Epidermal melanocyte (primary cell): ENCODE measurements at regions not wholly inside any gene's neighbourhood (a gene's known extent, or its start where the extent isn't known, plus 50 kb on each side); places are given as distances from the start of the nearest gene placed in this dataset.
"Not testable (repeated sequence)": the region's sequence is repeated elsewhere in the genome, so short reads cannot be mapped to it uniquely, and the experiment has no call there.

Experiments
- DNase-seq: peaks from one replicate; pipeline ENCODE4 v3.0.0; 2011; ENCODE audit warnings: low spot score; ENCODE audit not compliant: insufficient read length

DNA sequence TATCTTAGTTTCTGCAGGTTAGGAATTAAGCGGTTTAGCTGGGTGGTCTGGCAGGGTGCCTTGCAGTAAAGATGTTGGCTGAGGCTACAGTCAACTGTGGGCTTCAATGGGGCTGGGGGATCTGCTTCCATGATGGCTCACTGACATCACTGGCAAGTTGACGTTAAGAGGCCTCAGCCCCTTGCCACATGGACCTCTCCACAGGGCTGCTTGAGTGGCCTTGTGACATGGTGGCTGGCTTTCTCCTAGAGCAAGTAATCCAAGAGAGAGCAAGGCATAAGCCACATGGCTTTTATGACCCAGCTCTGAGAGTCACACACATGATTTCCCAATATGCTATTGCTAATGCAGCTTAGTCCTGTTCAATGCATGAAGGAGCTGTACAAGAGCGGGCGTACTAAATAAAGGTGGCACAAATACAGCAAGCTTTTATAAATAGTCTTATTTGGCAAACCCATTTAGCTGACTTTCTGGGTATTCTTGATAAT lies 109.1 kb downstream of the SEPTIN7 start:
- DNase-seq: no peak

DNA sequence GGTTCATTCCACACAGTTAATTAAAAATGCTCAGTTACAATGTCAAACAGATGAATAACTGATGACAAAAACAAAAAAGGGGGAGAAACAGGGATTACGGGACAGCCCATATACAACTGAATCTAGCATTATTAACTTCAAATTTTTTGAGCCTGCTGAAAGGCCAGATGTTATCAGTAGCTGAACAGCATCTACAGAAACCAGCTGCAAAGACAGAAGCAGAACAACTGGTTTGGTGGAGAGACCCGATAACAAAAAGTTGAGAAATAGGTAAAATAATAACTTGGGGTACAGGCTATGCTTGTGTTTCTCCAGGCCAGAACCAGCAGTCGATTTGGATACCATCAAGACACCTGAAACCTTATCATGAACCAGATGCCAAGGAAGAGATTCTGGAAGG lies 109.8 kb downstream of the SEPTIN7 start:
- not testable (repeated sequence) for DNase-seq

- not testable (repeated sequence) for DNase-seq
Measured at GRCh38 chr7:35913350-35913749, 112.5 kb downstream of the SEPTIN7 start.

DNA sequence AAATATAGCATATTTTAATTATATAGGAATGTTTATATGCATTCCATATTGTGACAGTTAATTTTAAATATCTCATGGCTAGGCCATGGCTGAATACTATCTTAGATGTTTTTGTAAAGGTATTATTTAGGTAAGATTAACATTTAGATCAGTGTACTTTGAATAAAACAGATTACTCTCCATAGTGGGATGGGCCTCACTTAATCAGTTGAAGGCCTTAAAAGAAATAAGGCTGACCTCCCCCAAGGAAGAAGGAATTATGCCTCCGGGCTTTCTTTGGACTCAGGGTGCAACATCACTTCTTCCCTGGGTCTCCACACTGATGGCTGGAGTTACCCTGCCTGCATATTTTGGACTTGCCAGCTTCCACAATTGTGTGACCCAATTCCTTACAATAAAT lies 113.4 kb downstream of the SEPTIN7 start:
- DNase-seq: not testable (repeated sequence)

DNA sequence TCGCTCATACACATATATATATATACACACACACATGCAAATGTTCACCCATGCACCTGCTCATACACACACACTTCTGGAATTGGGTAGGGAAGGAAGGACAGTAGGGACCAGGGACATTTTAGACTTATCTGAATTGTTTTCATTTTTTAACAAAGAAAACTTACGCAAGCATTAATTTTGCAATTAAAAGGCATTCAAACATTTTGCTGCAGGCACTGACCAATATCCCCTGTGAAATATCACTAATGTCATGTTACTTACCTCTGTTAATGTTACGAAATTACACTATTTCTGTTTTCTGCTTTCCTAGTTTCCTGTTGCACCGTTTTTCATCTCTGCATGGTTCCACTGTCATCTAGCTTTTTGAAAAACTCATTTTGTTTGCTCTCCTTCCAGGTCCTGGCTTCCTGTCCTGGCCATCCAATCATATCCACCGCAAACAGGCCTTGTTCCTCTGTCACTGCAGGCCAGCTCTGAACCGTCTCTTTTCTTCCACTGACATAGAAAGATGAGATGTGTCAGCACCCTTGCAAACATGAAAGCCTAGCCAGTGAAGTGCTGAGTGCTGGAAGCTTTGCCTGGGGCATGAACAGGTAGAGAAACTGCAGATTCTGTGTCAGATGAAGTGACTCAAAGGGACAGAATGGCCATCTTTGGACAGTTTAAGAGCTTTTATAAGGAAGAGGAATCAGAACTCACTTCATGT lies 114.5 kb downstream of the SEPTIN7 start:
- DNase-seq: not testable (repeated sequence)

DNA sequence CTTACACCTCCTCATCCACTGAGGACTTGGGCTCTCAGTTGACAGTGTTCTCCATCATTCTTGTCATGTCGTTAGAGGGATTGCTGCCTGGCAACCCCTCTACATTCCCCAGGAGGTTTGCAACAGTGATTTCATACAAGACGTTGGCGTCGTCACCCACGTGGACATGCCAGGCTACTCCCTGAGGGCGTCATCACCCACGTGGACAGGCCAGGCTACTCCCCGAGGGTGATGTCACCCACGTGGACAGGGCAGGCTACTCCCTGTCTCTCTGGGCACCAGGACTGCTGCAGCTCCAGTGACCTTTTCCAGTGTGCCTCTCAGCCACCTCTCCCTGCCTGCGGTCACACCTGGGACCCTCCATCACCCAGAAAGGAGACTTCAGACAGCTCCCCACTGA lies 117.4 kb downstream of the SEPTIN7 start:
- not testable (repeated sequence) for DNase-seq

- DNase-seq: not testable (repeated sequence)
Measured at GRCh38 chr7:35919607-35920006, 118.8 kb downstream of the SEPTIN7 start.

DNA sequence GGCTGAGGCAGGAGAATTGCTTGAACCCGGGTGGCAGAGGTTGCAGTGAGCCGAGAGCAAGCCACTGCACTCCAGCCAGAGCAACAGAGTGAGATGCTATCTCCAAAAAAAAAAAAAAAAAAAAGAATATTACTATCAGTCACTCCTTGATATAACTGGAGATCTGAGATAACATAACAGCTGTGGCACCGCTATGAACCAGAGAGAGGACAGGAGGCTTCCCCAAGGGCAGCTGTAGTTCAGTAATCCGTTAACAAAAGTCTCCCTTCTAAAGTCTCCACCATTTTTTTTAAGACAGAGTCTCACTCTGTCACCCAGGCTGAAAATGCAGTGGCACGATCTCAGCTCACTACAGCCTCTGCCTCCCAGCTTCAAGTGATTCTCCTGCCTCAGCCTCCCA lies 120.5 kb downstream of the SEPTIN7 start:
- not testable (repeated sequence) for DNase-seq

DNA sequence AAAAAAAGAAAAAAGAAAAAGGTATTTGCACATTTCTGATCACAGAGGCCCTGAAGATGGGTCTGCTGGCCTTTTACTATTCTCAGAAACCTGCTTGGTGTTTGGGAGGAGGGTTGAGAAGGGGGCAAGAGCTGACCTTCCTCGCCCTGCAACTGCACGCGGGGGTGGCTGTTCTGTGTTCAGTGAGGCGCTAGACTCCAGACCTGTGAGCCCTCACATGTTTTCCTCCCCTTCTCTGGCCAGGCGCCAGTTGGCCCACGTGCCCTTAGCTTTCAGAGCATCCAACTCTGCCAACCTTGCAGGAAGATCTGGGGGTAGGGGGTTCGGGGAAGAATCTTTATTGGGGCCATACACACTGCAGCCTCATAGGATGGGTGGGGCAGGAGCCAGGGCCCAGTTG lies 123.8 kb downstream of the SEPTIN7 start:
- DNase-seq: not testable (repeated sequence)

DNA sequence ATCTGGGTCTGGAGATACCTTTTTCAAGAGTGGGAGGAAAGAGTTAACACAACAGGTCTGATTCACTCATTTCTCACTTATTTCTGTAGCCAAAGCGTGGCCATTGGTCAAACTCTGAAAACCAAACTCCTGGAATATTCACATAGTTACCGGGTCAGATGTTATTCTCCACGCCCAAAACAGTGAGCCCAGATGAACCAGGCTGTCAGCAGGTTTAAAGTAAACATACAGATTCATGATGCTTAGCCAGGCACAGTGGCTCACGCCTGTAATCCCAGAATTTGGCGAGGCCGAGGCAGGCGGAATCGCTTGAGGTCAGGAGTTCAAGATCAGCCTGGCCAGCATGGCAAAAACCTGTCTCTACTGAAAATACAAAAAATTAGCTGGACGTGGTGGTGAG lies 126.1 kb downstream of the SEPTIN7 start:
- not testable (repeated sequence) for DNase-seq

DNA sequence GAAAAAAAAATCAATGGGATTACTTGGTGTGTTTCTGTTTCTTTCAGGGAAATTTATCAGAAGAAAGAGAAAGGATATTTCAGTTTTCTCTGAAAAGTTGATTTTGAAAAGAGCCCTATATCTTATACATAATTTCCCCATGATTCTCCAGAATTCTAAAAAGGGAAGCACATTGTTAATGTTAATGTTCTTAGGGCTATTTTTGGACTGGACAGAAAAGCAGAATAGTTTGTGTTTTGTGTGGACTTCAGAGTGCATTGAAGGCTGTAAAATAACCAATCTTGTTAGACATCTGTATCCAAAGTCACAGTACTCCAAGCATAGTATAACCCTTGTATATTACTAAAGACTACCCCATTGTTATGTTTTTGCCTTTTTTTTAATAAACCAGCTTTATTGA lies 130.3 kb downstream of the SEPTIN7 start:
- DNase-seq: not testable (repeated sequence)

DNA sequence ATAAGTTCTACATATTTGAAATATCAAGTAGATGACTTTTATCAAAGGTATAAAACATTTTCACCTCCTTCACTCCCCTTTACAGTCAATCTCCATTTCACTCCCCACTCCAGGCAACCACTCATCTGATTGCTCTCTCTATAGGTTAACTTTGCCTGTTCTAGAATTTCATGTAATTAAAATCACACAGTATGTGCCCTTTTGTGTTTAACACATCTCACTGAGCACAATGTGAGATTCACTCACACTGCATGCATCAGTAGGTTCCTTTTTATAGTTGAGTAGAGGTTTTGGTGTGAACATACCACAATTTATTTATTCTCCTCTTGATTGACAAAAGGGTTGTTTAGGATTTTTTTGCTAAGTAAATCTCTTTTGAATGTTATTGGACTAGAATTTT lies 130.7 kb downstream of the SEPTIN7 start:
- DNase-seq: not testable (repeated sequence)

- not testable (repeated sequence) for DNase-seq
Measured at GRCh38 chr7:35940695-35941094, 139.8 kb downstream of the SEPTIN7 start.

- not testable (repeated sequence) for DNase-seq
Measured at GRCh38 chr7:35945621-35946020, 144.8 kb downstream of the SEPTIN7 start.

GRCh38 chr7:35955735-35956134 lies 154.9 kb downstream of the SEPTIN7 start:
- not testable (repeated sequence) for DNase-seq

DNA sequence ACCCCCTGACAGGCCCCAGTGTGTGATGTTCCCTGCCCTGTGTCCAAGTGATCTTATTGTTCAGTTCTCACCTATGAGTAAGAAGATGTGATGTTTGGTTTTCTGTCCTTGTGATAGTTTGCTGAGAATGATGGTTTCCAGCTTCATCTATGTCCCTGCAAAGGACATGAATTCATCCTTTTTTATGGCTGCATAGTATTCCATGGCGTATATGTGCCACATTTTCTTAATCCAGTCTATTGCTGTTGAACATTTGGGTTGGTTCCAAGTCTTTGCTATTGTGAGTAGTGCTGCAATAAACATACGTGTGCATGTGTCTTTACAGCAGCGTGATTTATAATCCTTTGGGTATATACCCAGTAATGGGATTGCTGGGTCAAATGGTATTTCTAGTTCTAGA lies 156.1 kb downstream of the SEPTIN7 start:
- DNase-seq: not testable (repeated sequence)

DNA sequence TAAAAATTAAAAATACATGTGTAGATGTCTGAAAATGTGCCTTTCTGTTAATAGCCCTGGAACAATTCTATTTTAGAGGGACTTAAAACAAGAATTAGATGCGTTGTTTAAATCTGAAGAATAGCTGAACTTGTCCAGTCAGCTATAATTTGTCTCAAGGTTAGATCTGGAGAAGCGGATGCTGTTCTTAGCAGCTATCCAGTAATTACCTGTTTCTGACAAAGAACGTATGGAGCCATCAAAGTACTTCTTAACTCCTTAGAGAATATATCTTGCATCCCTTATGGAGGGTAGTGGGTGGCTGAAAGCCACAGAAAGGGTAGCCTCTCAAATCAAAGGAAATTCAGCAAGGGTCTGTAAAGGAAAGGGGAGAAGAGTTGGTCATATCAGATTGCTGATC lies 160.4 kb downstream of the SEPTIN7 start:
- not testable (repeated sequence) for DNase-seq

DNA sequence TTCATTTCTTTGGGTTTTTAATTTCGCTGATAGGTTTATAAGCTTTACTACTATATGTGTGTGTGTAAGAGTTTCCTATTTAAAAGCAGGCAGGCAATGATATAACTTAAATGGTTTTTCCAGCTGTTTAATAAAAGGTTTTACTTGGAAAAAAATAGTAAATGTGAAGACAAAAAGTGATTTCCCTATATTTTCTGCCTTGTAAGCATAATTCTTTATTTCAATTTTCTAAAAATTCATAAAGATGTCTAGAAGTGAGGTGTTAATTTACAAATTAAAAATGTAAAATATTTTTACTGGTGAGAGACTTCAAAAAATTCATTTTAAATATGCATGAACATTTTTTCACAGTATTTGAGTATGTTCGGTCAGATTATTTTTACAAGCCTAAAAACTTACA lies 161.8 kb downstream of the SEPTIN7 start:
- DNase-seq: not testable (repeated sequence)

- no peak for DNase-seq
Measured at GRCh38 chr7:35967366-35968139, 166.7 kb downstream of the SEPTIN7 start.

DNA sequence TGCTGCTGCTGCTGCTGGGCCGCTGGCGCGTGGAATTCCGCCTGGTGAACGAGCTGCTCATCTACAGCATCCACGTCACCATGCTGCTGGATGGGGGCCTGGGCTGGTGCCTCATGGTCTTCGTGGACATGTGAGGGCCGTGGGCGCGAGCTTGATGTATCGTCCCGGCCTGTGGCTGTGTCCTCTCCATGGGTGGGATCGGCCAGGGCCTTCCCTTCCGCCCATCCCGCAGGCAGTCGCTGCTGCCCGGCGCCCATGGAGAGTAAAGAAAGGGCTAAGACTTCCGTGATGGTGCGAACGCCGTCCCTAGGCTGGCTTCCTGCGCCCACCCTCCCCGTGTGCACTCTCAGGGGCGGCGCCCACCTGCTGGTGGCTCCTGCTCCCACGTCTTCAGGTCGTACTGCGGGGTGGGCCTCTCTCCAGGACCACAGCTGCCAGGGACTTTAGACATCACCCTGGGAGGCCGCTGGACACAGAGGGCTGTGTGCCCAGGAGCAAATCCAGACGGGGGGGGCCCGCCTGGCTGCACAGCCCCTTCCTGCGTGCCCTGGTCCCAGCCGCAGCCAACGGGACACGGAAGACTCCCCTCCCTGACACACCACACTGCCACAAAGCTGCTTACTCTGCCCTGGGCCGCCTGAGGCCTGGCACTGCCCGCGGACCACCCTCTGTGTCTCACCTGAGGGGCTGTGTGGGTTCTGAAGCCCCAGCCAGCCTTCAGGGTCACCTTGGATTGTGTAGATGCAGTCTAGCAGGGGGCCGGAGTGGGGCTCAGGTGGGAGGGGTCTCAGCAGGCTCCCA lies 167.5 kb downstream of the SEPTIN7 start:
- DNase-seq: no peak

DNA sequence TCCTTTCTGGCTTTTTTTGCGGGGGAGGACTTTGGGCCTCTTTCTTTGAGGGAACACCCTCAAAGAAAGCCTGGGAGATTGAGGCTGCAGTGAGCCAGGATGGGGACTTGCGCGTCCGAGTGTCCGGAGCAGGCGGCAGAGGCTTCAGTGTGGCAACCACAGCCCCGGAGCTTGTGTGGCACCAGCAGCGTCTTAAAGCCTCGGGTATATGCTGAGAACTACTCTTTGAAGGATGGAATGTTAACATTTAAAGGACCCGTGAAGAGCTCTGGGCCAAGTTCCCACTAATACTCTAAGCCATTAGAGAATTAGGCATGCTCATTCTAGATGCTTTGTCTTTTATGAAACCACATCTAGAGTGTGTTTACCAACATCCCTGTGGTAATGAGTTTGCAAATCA lies 168.2 kb downstream of the SEPTIN7 start:
- no peak for DNase-seq

- no peak for DNase-seq
Measured at GRCh38 chr7:35970458-35970857, 169.6 kb downstream of the SEPTIN7 start.
